ENCODE measurements at regions not wholly inside any gene's neighbourhood (a gene's known extent, or its start where the extent isn't known, plus 50 kb on each side); places are given as distances from the start of the nearest gene placed in this dataset.

DNA sequence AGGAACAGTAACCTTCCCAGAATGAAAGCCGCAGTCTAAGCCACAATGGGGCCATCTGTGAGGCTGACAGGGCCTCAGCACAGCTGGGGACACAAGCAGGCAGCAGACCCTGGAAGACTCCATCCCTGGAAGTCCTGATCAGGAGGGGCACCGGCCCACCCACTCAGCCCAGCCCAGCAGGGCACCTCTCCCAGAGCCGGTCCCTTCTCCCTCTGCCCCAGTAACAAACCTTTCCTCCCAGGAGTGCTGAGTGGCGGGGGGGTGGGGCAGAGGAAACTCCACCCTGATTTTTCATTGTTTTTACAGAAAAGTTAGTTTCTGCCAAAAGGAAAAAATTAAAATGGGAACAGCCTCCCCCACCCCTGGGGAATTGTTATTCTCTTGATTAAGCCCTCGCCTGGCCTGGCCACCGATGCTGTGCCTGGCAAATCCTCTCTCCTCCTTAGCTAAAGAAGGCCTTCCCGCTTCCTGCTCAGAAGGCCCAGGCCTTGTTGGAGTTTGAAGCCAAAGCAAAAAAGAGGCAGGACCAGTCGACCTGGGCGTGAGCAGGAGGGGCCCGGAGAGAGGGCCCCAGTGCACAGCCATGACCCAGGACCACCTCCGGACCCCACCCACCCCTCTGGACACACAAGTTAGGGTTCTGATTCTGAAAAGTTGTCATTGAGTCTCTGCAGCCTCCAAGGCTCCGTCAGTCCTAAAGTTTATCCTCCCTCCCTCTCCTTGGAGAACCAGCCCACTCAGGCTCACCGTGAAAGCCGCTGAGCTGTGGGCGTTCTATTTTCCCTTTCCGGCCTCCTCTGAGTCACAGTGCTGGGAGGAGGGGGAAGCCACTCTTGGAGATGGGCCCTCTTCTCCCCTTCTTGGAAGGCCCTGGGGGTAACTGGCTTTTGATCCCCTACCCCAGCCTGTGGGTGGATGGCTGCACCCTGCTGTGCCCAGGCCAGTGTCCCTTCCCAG lies 128.4 kb upstream of the TNRC6C start:
- Histone ChIP-seq H3K4me3 (ENCODE audit: low read length) (no peak overlapping the region), H3K27ac (ENCODE audit: low read length) (0 out of 2 replicates have a peak overlapping the region, but pooled peaks have one; percentile 19), H3K4me2 (ENCODE audit: low read length) (peak overlapping the region; percentile 18; the same call in 1 of the 2 replicates), H3K4me1 (ENCODE audit: insufficient read depth, low read length) (peaks cover 35% of the 10 kb centered on the region), H4K20me1 (ENCODE audit: low read length) (no peaks in the 10 kb centered on the region), H3K9me3 (ENCODE audit: low read length) (no peaks in the 10 kb centered on the region), H3K9ac (ENCODE audit: low read length) (no peak overlapping the region), H3K27me3 (ENCODE audit: low read length) (0 out of 2 replicates have a peak, but pooled peaks cover 3% of the 10 kb centered on the region), H3K79me2 (ENCODE audit: low read length) (no peaks in the 10 kb centered on the region), H3F3A (ENCODE audit: low read length, unreplicated experiment) (no peaks in the 10 kb centered on the region), H3K9me2 (replicated peaks; ENCODE audit: low read length) (no peaks in the 10 kb centered on the region), H3K36me3 (ENCODE audit: low read depth, low read length) (no peaks in the 10 kb centered on the region), H2AFZ (ENCODE audit: low read length) (peak overlapping the region; percentile 49; the same call in 1 of the 2 replicates)
- TF ChIP-seq EZH2phosphoT487 (IDR thresholded peaks at IDR 0.05; ENCODE audit: borderline replicate concordance, low read length) (no peak), EZH2 (IDR thresholded peaks at IDR 0.05; ENCODE audit: low read length, unreplicated experiment) (no peak), CTCF (conservative IDR thresholded peaks at IDR 0.05; ENCODE audit: low read depth, low read length) (no peak)
- no TSS peak for BruUV-seq (replicated peaks)
- ChIA-PET CTCF (no interaction called here), POLR2A (ENCODE audit: unreplicated experiment) (interaction anchor here (0.6 kb wide), 1 partner anchor 260 kb away, joined by 4 read pairs; no protein-coding TSS in a partner anchor)
- DNase-seq (peak; percentile 53), ATAC-seq (peak; percentile 58)
- intact Hi-C loops (cut with micrococcal nuclease): no loop called here

GRCh38 chr17:77830816-77831473 lies 127.6 kb upstream of the TNRC6C start:
- DNase-seq: no peak
- no peak for ATAC-seq
- ChIA-PET POLR2A (ENCODE audit: unreplicated experiment) (no interaction called here), CTCF (no interaction called here)
- BruUV-seq (replicated peaks): no TSS peak
- H3K9me2 ChIP-seq (replicated peaks; ENCODE audit: low read length): no peaks in the 10 kb centered on the region
- intact Hi-C loops (cut with micrococcal nuclease): no loop called here
- no peaks in the 10 kb centered on the region for H3F3A ChIP-seq (ENCODE audit: low read length, unreplicated experiment)
- no peak overlapping the region for H3K27ac ChIP-seq (ENCODE audit: low read length)
- TF ChIP-seq EZH2phosphoT487 (IDR thresholded peaks at IDR 0.05; ENCODE audit: borderline replicate concordance, low read length) (no peak), EZH2 (IDR thresholded peaks at IDR 0.05; ENCODE audit: low read length, unreplicated experiment) (no peak), CTCF (conservative IDR thresholded peaks at IDR 0.05; ENCODE audit: low read depth, low read length) (no peak)
- peaks cover 35% of the 10 kb centered on the region for H3K4me1 ChIP-seq (ENCODE audit: insufficient read depth, low read length)
- H3K79me2 ChIP-seq (ENCODE audit: low read length): no peaks in the 10 kb centered on the region
- H2AFZ ChIP-seq (ENCODE audit: low read length): no peak overlapping the region
- H3K9me3 ChIP-seq (ENCODE audit: low read length): no peaks in the 10 kb centered on the region
- H3K9ac ChIP-seq (ENCODE audit: low read length): no peak overlapping the region
- no peak overlapping the region; the same call in 1 of the 2 replicates for H3K4me2 ChIP-seq (ENCODE audit: low read length)
- H3K27me3 ChIP-seq (ENCODE audit: low read length): no peaks in the 10 kb centered on the region
- H4K20me1 ChIP-seq (ENCODE audit: low read length): no peaks in the 10 kb centered on the region
- H3K4me3 ChIP-seq (ENCODE audit: low read length): no peak overlapping the region
- no peaks in the 10 kb centered on the region for H3K36me3 ChIP-seq (ENCODE audit: low read depth, low read length)

All from PC-3 (cell line).